H1 (cell line): ENCODE measurements at regions not wholly inside any gene's neighbourhood (a gene's known extent, or its start where the extent isn't known, plus 50 kb on each side); places are given as distances from the start of the nearest gene placed in this dataset.

Source experiments
- CTCF ChIA-PET: fragments of 300-600 bp; sonication (Branson Sonifier 250); formaldehyde crosslinking; loops from one replicate; lab custom pipeline; 2021; ENCODE audit not compliant: partially characterized antibody; lab: Charles Lee
- POLR2A ChIA-PET: fragments of 300-600 bp; sonication (Branson Sonifier 250); formaldehyde crosslinking; loops from one replicate; lab custom pipeline; 2021; ENCODE audit warnings: inconsistent platforms; ENCODE audit not compliant: partially characterized antibody; lab: Charles Lee
- DNase-seq, 2 experiments: peaks; one replicate each; pipeline versions ENCODE4 v3.0.0 to v3.0.0-alpha.2; 2010 to 2022; ENCODE audit warnings: low spot score in 2 of 2, low read depth in 1 of 2, mixed read lengths in 1 of 2
- FAIRE-seq: peaks from 2 replicates; lab custom pipeline; 2011; peaks lifted over from hg19 to GRCh38; lab: Jason Lieb, UNC
- H2AFZ ChIP-seq: 2 replicates; pipeline ENCODE4 v1.8.1; 2012; ENCODE audit warnings: low read length, inconsistent platforms
- H2AK5ac ChIP-seq: 2 replicates; pipeline ENCODE4 v1.6.1; 2013; ENCODE audit warnings: low read depth, low read length
- H2BK120ac ChIP-seq: replicated peaks from 2 replicates; pipeline ENCODE3; 2013; ENCODE audit warnings: low read depth, low read length, inconsistent platforms
- H2BK12ac ChIP-seq: 2 replicates; pipeline ENCODE4 v1.6.1; 2013; ENCODE audit warnings: low read depth, low read length
- H2BK15ac ChIP-seq: 2 replicates; pipeline ENCODE4 v1.6.1; 2013; ENCODE audit warnings: low read length
- H2BK20ac ChIP-seq: 2 replicates; pipeline ENCODE4 v1.6.1; 2013; ENCODE audit warnings: low read length
- H2BK5ac ChIP-seq: 2 replicates; pipeline ENCODE4 v1.6.1; 2013; ENCODE audit warnings: low read depth, low read length
- H3K14ac ChIP-seq: 2 replicates; pipeline ENCODE4 v1.6.1; 2013; ENCODE audit warnings: inconsistent platforms; ENCODE audit not compliant: insufficient read length
- H3K18ac ChIP-seq: 2 replicates; pipeline ENCODE4 v1.6.1; 2013; ENCODE audit warnings: low read length; ENCODE audit errors: extremely low read depth
- H3K23ac ChIP-seq: 2 replicates; pipeline ENCODE4 v1.6.1; 2013; ENCODE audit warnings: inconsistent platforms; ENCODE audit not compliant: insufficient read length
- H3K23me2 ChIP-seq: 2 replicates; pipeline ENCODE4 v1.6.1; 2013; ENCODE audit warnings: low read depth, low read length
- H3K27ac ChIP-seq: 2 replicates; pipeline ENCODE4 v1.6.1; 2011; ENCODE audit warnings: low read depth, low read length, inconsistent platforms
- H3K27me3 ChIP-seq, 4 experiments: replicated peaks in 1 of 4; 1 replicate in 1 of 4; 2 replicates in 3 of 4; pipeline versions ENCODE4 v1.6.1 to v1.8.1; 2011 to 2013; ENCODE audit warnings: low read length in 3 of 4, mild to moderate bottlenecking in 3 of 4, inconsistent platforms in 2 of 4, mixed read lengths in 2 of 4, moderate library complexity in 1 of 4; ENCODE audit not compliant: control insufficient read depth in 3 of 4, insufficient read depth in 3 of 4; ENCODE audit errors: extremely low read depth in 1 of 4
- H3K36me3 ChIP-seq, 4 experiments: 2 replicates each; pipeline versions ENCODE4 v1.6.1 to v1.8.1; 2011 to 2013; ENCODE audit warnings: mild to moderate bottlenecking in 4 of 4, low read length in 3 of 4, moderate library complexity in 2 of 4, control low read depth in 1 of 4, inconsistent platforms in 1 of 4; ENCODE audit not compliant: insufficient read depth in 4 of 4, control insufficient read depth in 2 of 4
- H3K4ac ChIP-seq: replicated peaks from 2 replicates; pipeline ENCODE3; 2013; ENCODE audit warnings: low read length, low read depth, mixed read lengths, inconsistent platforms; ENCODE audit not compliant: insufficient read length
- H3K4me1 ChIP-seq, 4 experiments: replicated peaks in 1 of 4; 1 replicate in 1 of 4; 2 replicates in 3 of 4; pipeline versions ENCODE4 v1.6.1 to v1.8.1; 2011 to 2013; ENCODE audit warnings: low read length in 3 of 4, inconsistent platforms in 2 of 4, mixed read lengths in 1 of 4; ENCODE audit not compliant: insufficient read depth in 4 of 4, control insufficient read depth in 3 of 4
- H3K4me2 ChIP-seq, 2 experiments: 2 replicates each; pipeline versions ENCODE4 v1.6.1 to v1.8.1; 2011 to 2013; ENCODE audit warnings: low read depth in 2 of 2, low read length in 2 of 2, control low read depth in 1 of 2, inconsistent platforms in 1 of 2, mild to moderate bottlenecking in 1 of 2; ENCODE audit not compliant: insufficient read depth in 1 of 2
- H3K4me3 ChIP-seq, 4 experiments: fragments of 200-600, 300-600 bp in 1 of 4; sonication (generic), shearing (Covaris generic), sonication (Bioruptor Twin) in 1 of 4; 2 replicates each; pipeline versions ENCODE4 v1.5.1 to v1.8.1; 2011 to 2016; ENCODE audit warnings: low read length in 4 of 4, low read depth in 3 of 4, control low read depth in 2 of 4, inconsistent platforms in 2 of 4, mild to moderate bottlenecking in 2 of 4, mixed read lengths in 1 of 4, moderate library complexity in 1 of 4; ENCODE audit not compliant: insufficient read depth in 2 of 4; ENCODE audit errors: extremely low read depth in 1 of 4
- H3K56ac ChIP-seq: replicated peaks from 2 replicates; pipeline ENCODE3; 2013; ENCODE audit warnings: low read depth, mild to moderate bottlenecking, mixed read lengths, low read length, inconsistent platforms; ENCODE audit not compliant: insufficient read length
- H3K79me1 ChIP-seq: 2 replicates; pipeline ENCODE4 v1.6.1; 2013; ENCODE audit warnings: low read depth, low read length, control low read depth
- H3K79me2 ChIP-seq, 2 experiments: 2 replicates each; pipeline versions ENCODE4 v1.6.1 to v1.8.1; 2012 to 2013; ENCODE audit warnings: low read length in 2 of 2, mild to moderate bottlenecking in 2 of 2, inconsistent platforms in 1 of 2; ENCODE audit not compliant: insufficient read depth in 2 of 2, control insufficient read depth in 1 of 2
- H3K9ac ChIP-seq, 4 experiments: replicated peaks in 1 of 4; 1 replicate in 1 of 4; 2 replicates in 3 of 4; pipeline versions ENCODE4 v1.6.1 to v1.8.1; 2011 to 2013; ENCODE audit warnings: low read depth in 3 of 4, low read length in 3 of 4, control low read depth in 2 of 4, mild to moderate bottlenecking in 2 of 4, moderate library complexity in 2 of 4, inconsistent platforms in 1 of 4; ENCODE audit errors: extremely low read depth in 1 of 4
- H3K9me3 ChIP-seq, 2 experiments: 2 replicates each; pipeline versions ENCODE4 v1.6.1 to v1.8.1; 2012 to 2013; ENCODE audit warnings: mild to moderate bottlenecking in 2 of 2, moderate library complexity in 2 of 2, control low read depth in 1 of 2, inconsistent platforms in 1 of 2, low read depth in 1 of 2, low read length in 1 of 2, mixed read lengths in 1 of 2; ENCODE audit not compliant: insufficient read depth in 2 of 2
- H4K20me1 ChIP-seq, 2 experiments: replicated peaks in 1 of 2; 2 replicates each; pipeline versions ENCODE3 to v1.8.1; 2011 to 2013; ENCODE audit warnings: inconsistent platforms in 2 of 2, low read length in 2 of 2, mild to moderate bottlenecking in 1 of 2; ENCODE audit not compliant: insufficient read depth in 2 of 2, control insufficient read depth in 1 of 2
- H4K5ac ChIP-seq: 2 replicates; pipeline ENCODE4 v1.6.1; 2013; ENCODE audit warnings: low read length, low read depth, mixed read lengths, inconsistent platforms; ENCODE audit not compliant: insufficient read length
- H4K8ac ChIP-seq: 2 replicates; pipeline ENCODE4 v1.8.0; 2013; ENCODE audit warnings: mild to moderate bottlenecking, moderate library complexity, low read length, inconsistent platforms; ENCODE audit not compliant: insufficient read depth; ENCODE audit errors: extremely low read depth
- H4K91ac ChIP-seq: replicated peaks from 2 replicates; pipeline ENCODE3; 2013; ENCODE audit warnings: low read length, mixed read lengths, inconsistent platforms; ENCODE audit not compliant: insufficient read length
- ATF2 ChIP-seq: IDR thresholded peaks from 2 replicates; pipeline ENCODE4 v1.6.1; 2012; ENCODE audit warnings: low read length, inconsistent platforms
- ATF3 ChIP-seq: IDR thresholded peaks from 2 replicates; pipeline ENCODE4 v1.6.1; 2011; ENCODE audit warnings: low read depth, mild to moderate bottlenecking, low read length; ENCODE audit not compliant: insufficient read depth
- BCL11A ChIP-seq, 2 experiments: IDR thresholded peaks; one replicate each; pipeline ENCODE4 v1.6.1; 2011; ENCODE audit warnings: low read depth in 2 of 2, low read length in 2 of 2, mild to moderate bottlenecking in 2 of 2
- CBX8 ChIP-seq: fragments of 300-800, 300-1000 bp; sonication (generic); IDR thresholded peaks from 2 replicates; pipeline ENCODE4 v1.7.1; 2016; ENCODE audit warnings: low read depth, low read length, borderline replicate concordance
- FOSL1 ChIP-seq: IDR thresholded peaks from 2 replicates; pipeline ENCODE4 v1.6.1; 2011; ENCODE audit warnings: mild to moderate bottlenecking, low read depth, low read length, moderate library complexity; ENCODE audit not compliant: insufficient read depth
- JUN ChIP-seq: IDR thresholded peaks from 2 replicates; pipeline ENCODE4 v1.6.1; 2011; ENCODE audit warnings: low read depth, mild to moderate bottlenecking, improper control_type of control experiment, low read length
- NRF1 ChIP-seq: IDR thresholded peaks from 2 replicates; pipeline ENCODE4 v1.6.1; 2011; ENCODE audit warnings: mild to moderate bottlenecking, low read depth, low read length, improper control_type of control experiment
- RAD21 ChIP-seq, 2 experiments: IDR thresholded peaks in 1 of 2; conservative IDR thresholded peaks in 1 of 2; 2 replicates each; pipeline ENCODE4 v1.6.1; 2011; ENCODE audit warnings: low read depth in 2 of 2, low read length in 2 of 2, improper control_type of control experiment in 1 of 2, inconsistent platforms in 1 of 2, mild to moderate bottlenecking in 1 of 2, moderate library complexity in 1 of 2
- RNF2 ChIP-seq: fragments of 200-900, 300-1000 bp; sonication (generic); IDR thresholded peaks from 2 replicates; pipeline ENCODE4 v1.7.1; 2016; ENCODE audit warnings: borderline replicate concordance, low read depth, mild to moderate bottlenecking, antibody characterized with exemption, low read length; ENCODE audit not compliant: poor library complexity, severe bottlenecking; ENCODE audit errors: missing control alignments
- SIX5 ChIP-seq: IDR thresholded peaks from 2 replicates; pipeline ENCODE4 v1.6.1; 2011; ENCODE audit warnings: mild to moderate bottlenecking, low read depth, low read length
- SP1 ChIP-seq: IDR thresholded peaks from 2 replicates; pipeline ENCODE4 v1.6.1; 2011; ENCODE audit warnings: low read depth, low read length
- TAF1 ChIP-seq: IDR thresholded peaks from 2 replicates; pipeline ENCODE4 v1.6.1; 2011; ENCODE audit warnings: mild to moderate bottlenecking, low read depth, low read length
- WGBS, 2 experiments: shearing (Covaris generic) in 1 of 2; methylation state at CpG; one replicate each; pipeline versions ENCODE4 v1.1.6 to v1.1.7; 2013 to 2015; ENCODE audit warnings: low lambda C conversion rate in 2 of 2, mixed read lengths in 2 of 2, inconsistent platforms in 1 of 2, low coverage in 1 of 2, missing lambda C conversion rate in 1 of 2; ENCODE audit not compliant: insufficient replicate concordance in 2 of 2, insufficient coverage in 1 of 2, insufficient read length in 1 of 2; ENCODE audit errors: extremely low coverage in 1 of 2, missing lambda C conversion rate in 1 of 2; 5-methylcytosine and 5-hydroxymethylcytosine counted together

- no peaks in the 10 kb centered on the region for H3K79me2 ChIP-seq
- H3K27me3 ChIP-seq: no peaks in the 10 kb centered on the region
- no peak overlapping the region for H3K14ac ChIP-seq
- H3K9me3 ChIP-seq: no peaks in the 10 kb centered on the region
- H2BK15ac ChIP-seq: no peak overlapping the region
- H2AFZ ChIP-seq: no peak overlapping the region
- H2BK120ac ChIP-seq: no peak overlapping the region
- H2BK20ac ChIP-seq: no peak overlapping the region
- no peaks in the 10 kb centered on the region for H3K23me2 ChIP-seq
- CTCF ChIA-PET: no interaction called here
- H4K91ac ChIP-seq: no peak overlapping the region
- H2BK12ac ChIP-seq: no peak overlapping the region
- no peak overlapping the region for H3K4ac ChIP-seq
- no peak for DNase-seq
- no peak overlapping the region for H2AK5ac ChIP-seq
- WGBS, 2 experiments: 88% methylated on average over 3 of the region's 3 CpGs; no CpG with 5 or more reads in 1 of the 2 experiments
- no peak overlapping the region for H3K9ac ChIP-seq
- no peaks in the 10 kb centered on the region for H3K79me1 ChIP-seq
- H3K4me3 ChIP-seq: no peak overlapping the region
- H4K20me1 ChIP-seq: no peaks in the 10 kb centered on the region
- FAIRE-seq: no peak
- POLR2A ChIA-PET: interaction anchor here (0.6 kb wide), 1 partner anchor 26 kb away, joined by 4 read pairs; no protein-coding TSS in a partner anchor
- H2BK5ac ChIP-seq: no peak overlapping the region
- no peak overlapping the region for H4K8ac ChIP-seq
- H3K4me2 ChIP-seq: no peak overlapping the region
- no peak overlapping the region for H4K5ac ChIP-seq
- H3K56ac ChIP-seq: no peak overlapping the region
- H3K23ac ChIP-seq: no peak overlapping the region
- H3K27ac ChIP-seq: no peak overlapping the region
- no peak overlapping the region for H3K18ac ChIP-seq
- H3K36me3 ChIP-seq: no peaks in the 10 kb centered on the region
- H3K4me1 ChIP-seq: no peaks in the 10 kb centered on the region
- TF ChIP-seq TAF1: no peak
- TF ChIP-seq ATF3: no peak
- TF ChIP-seq FOSL1: no peak
- TF ChIP-seq ATF2: no peak
- no peak for TF ChIP-seq SP1
- no peak for TF ChIP-seq CBX8
- no peak for TF ChIP-seq NRF1
- no peak for TF ChIP-seq RAD21 (IDR thresholded peaks at IDR 0.05 in 1 of 2, conservative IDR thresholded peaks at IDR 0.05 in 1 of 2; ENCODE audit: low read depth in 2 of 2, low read length in 2 of 2)
- no peak for TF ChIP-seq JUN
- TF ChIP-seq RNF2: no peak
- TF ChIP-seq SIX5: no peak
- TF ChIP-seq BCL11A (IDR thresholded peaks at IDR 0.05; ENCODE audit: low read depth in 2 of 2, low read length in 2 of 2): no peak
Observed at GRCh38 chr1:177833631-177834030, 136.2 kb downstream of the SEC16B start.
